ENCODE measurements at regions not wholly inside any gene's neighbourhood (a gene's known extent, or its start where the extent isn't known, plus 50 kb on each side); places are given as distances from the start of the nearest gene placed in this dataset.

DNA sequence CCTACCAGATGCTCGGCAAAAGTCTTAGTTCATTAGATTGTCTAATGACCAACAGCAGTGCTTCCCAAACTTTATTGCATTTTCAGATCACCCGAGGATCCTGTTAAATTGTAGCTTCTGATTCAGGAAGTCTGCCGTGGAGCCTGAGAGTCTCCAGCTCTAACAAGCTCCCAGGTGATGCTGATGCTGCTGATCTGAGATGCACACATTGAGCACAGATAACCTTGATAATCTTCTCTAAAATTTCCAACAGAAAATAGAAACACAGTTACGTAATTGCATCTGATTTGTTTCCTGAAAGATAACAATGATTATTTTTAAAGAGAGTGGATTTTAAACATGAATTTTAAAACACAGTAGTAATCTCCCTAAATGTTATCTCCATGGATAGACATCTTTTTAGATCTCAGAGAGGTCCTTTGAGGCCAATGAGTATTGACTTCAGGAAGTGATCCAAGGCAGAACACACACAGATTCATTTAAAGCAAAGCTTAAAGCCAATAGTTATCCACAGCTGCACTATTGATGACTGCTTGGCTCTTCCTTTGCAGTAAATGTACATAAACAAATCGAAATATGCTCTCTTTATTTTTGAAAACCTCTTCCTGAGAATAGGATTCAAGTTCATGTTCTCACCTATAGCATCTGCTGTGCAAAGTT, 122.8 kb upstream of the TNPO1 start:
- Histone ChIP-seq H3K27me3 (peaks cover 7% of the 10 kb centered on the region), H3K27ac (no peak overlapping the region), H3K4me3 (no peak overlapping the region), H3K36me3 (no peaks in the 10 kb centered on the region), H3K9me3 (no peaks in the 10 kb centered on the region), H3K4me1 (no peaks in the 10 kb centered on the region)
- WGBS, result 59% methylated on average over 5 of the region's 5 CpGs
- TF ChIP-seq POLR2AphosphoS5 (IDR thresholded peaks at IDR 0.05) (no peak), EP300 (IDR thresholded peaks at IDR 0.05) (no peak)
- TF ChIP-seq, protein P1, sequence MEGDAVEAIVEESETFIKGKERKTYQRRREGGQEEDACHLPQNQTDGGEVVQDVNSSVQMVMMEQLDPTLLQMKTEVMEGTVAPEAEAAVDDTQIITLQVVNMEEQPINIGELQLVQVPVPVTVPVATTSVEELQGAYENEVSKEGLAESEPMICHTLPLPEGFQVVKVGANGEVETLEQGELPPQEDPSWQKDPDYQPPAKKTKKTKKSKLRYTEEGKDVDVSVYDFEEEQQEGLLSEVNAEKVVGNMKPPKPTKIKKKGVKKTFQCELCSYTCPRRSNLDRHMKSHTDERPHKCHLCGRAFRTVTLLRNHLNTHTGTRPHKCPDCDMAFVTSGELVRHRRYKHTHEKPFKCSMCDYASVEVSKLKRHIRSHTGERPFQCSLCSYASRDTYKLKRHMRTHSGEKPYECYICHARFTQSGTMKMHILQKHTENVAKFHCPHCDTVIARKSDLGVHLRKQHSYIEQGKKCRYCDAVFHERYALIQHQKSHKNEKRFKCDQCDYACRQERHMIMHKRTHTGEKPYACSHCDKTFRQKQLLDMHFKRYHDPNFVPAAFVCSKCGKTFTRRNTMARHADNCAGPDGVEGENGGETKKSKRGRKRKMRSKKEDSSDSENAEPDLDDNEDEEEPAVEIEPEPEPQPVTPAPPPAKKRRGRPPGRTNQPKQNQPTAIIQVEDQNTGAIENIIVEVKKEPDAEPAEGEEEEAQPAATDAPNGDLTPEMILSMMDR (IDR thresholded peaks at IDR 0.05), result no peak
- no peak for DNase-seq (ENCODE audit: low spot score in 2 of 2)

DNA sequence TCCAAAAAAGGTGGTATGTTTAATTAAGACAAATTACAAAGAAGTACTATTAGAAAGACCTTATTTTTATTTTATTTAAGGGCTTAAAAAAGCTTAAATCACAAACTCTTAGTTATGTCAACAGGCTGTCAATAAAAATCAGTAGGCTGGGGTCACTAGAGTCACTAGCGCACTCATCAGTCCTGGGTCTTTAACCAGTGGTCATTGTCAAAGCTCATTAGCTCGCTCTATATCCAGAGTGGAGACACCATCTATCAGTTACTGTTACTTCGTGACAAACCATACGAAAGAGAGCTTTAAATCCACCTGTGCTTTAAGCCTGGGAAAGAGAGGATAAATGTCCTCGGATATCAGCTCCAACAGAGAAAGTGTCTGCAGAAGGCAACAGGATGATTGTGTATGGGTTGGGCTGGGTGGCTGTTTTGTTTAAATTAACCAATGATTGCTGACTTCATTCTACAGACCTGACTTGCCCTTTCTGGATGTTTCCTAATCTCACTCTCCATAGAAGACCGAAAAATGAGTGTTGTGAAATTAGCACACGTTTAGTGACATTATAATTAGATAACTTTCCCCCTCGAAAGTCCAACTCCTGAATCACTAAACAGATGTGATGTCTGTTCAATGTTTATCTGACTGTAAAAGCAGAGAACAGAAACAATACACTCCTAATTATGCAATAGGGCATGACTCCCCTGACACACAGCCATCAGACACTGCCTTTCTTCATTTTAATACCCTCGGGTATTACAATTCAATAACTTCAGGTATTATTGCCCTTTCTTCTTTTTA, 123.6 kb upstream of the TNPO1 start:
- DNase-seq (ENCODE audit: low spot score in 2 of 2), result no peak
- no peaks in the 10 kb centered on the region for H3K4me1 ChIP-seq
- WGBS, result 67% methylated on average over 9 of the region's 9 CpGs
- H3K36me3 ChIP-seq, result no peaks in the 10 kb centered on the region
- TF ChIP-seq POLR2A (IDR thresholded peaks at IDR 0.05) (no peak), POLR2AphosphoS5 (IDR thresholded peaks at IDR 0.05) (no peak), EP300 (IDR thresholded peaks at IDR 0.05) (no peak)
- TF ChIP-seq, protein P1 (IDR thresholded peaks at IDR 0.05), result no peak
- H3K27me3 ChIP-seq, result peaks cover 7% of the 10 kb centered on the region
- no peak overlapping the region for H3K4me3 ChIP-seq
- H3K9me3 ChIP-seq, result no peaks in the 10 kb centered on the region
- H3K27ac ChIP-seq, result no peak overlapping the region

DNA sequence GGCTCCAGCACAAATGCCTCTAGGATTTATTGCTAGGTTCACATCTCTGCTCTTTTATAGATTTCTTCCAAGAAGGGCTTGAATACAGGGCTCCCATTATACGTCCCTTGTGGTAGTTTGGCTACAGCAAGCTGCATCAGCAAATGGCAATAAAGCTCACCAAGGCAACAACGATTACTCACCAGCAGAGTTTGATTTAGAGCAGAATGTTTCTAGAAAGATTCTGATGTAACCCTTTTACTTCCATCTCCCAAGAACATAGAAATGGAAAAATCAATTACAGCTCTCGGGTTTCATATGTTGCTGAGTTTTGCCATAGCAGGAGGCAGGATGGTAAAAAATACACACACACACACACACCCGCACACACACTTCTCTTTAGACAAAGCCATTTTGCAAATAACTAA, 124.2 kb upstream of the TNPO1 start:
- Histone ChIP-seq H3K36me3 (no peaks in the 10 kb centered on the region), H3K4me1 (no peaks in the 10 kb centered on the region), H3K9me3 (no peaks in the 10 kb centered on the region), H3K4me3 (no peak overlapping the region), H3K27ac (no peak overlapping the region), H3K27me3 (peaks cover 7% of the 10 kb centered on the region)
- TF ChIP-seq EP300 (IDR thresholded peaks at IDR 0.05) (no peak), POLR2AphosphoS5 (IDR thresholded peaks at IDR 0.05) (no peak), POLR2A (IDR thresholded peaks at IDR 0.05) (no peak)
- TF ChIP-seq, protein P1 (IDR thresholded peaks at IDR 0.05), result no peak
- DNase-seq (ENCODE audit: low spot score in 2 of 2), result no peak
- WGBS, result 52% methylated on average over 4 of the region's 4 CpGs

DNA sequence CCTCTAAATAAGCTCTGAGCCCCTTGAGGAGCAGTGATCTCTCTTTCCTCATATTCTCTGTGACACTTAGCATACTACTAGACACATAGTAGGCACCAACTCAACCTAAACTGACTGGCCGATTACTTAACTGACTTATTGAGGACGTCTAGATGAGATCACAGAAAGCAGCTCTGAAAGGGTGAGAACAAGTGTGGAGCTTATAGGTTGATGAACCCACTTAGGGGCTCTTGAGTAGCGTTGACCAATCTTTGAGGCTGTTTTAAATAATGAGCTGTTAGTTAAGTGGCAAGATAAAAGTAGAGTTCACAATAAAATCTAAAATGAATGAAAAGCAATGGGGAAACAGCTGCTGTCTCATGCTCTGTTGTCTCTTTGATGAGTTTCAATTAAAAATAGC, 124.7 kb upstream of the TNPO1 start:
- no peak overlapping the region for H3K27ac ChIP-seq
- no peak for TF ChIP-seq POLR2AphosphoS5 (IDR thresholded peaks at IDR 0.05)
- TF ChIP-seq, protein P1 (IDR thresholded peaks at IDR 0.05), result no peak
- peaks cover 7% of the 10 kb centered on the region for H3K27me3 ChIP-seq
- no peaks in the 10 kb centered on the region for H3K36me3 ChIP-seq
- no peaks in the 10 kb centered on the region for H3K4me1 ChIP-seq
- WGBS, result 62% methylated on average over 3 of the region's 3 CpGs
- DNase-seq (ENCODE audit: low spot score in 2 of 2), result no peak
- no peaks in the 10 kb centered on the region for H3K9me3 ChIP-seq
- no peak overlapping the region for H3K4me3 ChIP-seq

DNA sequence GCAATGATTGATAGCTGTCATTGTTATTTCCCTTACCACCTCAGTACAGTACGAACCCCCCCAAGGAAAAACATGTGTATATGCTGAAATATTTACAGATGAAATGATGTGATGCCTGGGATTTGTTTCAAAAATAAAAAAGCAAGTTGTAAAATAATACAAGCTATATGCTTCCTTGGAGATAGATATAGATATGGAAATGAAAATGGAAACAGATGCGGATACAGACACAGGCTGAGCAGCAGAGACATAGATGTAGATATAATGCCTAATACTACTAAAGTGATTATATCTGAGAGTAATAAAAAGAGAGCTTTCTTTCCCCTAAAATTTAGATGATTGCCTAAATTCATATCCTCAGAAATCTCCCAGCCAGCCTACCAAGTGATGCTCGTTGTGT, 127.5 kb upstream of the TNPO1 start:
- 89% methylated on average over 3 of the region's 3 CpGs for WGBS
- Histone ChIP-seq H3K36me3 (no peaks in the 10 kb centered on the region), H3K27me3 (peaks cover 7% of the 10 kb centered on the region), H3K4me1 (no peaks in the 10 kb centered on the region), H3K9me3 (no peaks in the 10 kb centered on the region), H3K4me3 (no peak overlapping the region), H3K27ac (no peak overlapping the region)
- no peak for TF ChIP-seq POLR2A (IDR thresholded peaks at IDR 0.05)
- no peak for TF ChIP-seq EP300 (IDR thresholded peaks at IDR 0.05)
- TF ChIP-seq, protein P1 (IDR thresholded peaks at IDR 0.05), result no peak
- TF ChIP-seq POLR2AphosphoS5 (IDR thresholded peaks at IDR 0.05), result no peak
- no peak for DNase-seq (ENCODE audit: low spot score in 2 of 2)

Measured in suprapubic skin (tissue), 4 donors.